ENCODE measurements at regions not wholly inside any gene's neighbourhood (a gene's known extent, or its start where the extent isn't known, plus 50 kb on each side); places are given as distances from the start of the nearest gene placed in this dataset.

DNA sequence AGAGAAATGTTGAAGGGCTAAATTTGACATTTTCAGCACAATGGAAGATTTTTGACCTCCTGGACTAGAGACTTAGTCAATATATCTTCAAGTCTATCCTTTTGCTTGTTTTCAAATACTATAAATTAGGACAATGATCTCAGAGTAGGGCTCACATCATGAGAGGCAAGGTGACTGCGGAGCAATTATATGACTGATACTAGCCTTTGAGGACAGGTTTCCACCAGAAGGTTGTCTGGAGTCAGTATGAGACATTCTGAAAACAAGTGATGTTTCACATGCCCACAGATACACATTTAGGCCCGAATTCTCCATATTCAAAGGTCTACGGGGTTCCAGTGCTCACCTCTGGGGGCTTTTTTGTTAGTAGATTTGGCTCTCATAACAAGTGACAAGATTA is 142.3 kb upstream of the SAMSN1 start (continued):
- TF ChIP-seq, protein P1, sequence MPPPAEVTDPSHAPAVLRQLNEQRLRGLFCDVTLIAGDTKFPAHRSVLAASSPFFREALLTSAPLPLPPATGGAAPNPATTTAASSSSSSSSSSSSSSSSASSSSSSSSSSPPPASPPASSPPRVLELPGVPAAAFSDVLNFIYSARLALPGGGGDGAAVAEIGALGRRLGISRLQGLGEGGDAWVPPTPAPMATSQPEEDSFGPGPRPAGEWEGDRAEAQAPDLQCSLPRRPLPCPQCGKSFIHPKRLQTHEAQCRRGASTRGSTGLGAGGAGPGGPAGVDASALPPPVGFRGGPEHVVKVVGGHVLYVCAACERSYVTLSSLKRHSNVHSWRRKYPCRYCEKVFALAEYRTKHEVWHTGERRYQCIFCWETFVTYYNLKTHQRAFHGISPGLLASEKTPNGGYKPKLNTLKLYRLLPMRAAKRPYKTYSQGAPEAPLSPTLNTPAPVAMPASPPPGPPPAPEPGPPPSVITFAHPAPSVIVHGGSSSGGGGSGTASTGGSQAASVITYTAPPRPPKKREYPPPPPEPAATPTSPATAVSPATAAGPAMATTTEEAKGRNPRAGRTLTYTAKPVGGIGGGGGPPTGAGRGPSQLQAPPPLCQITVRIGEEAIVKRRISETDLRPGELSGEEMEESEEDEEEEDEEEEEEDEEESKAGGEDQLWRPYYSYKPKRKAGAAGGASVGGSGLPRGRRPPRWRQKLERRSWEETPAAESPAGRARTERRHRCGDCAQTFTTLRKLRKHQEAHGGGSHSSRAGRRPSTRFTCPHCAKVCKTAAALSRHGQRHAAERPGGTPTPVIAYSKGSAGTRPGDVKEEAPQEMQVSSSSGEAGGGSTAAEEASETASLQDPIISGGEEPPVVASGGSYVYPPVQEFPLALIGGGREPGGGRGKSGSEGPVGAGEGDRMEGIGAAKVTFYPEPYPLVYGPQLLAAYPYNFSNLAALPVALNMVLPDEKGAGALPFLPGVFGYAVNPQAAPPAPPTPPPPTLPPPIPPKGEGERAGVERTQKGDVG (CRISPR knock-in tag; IDR thresholded peaks at IDR 0.05): no peak
- TF ChIP-seq, protein P2, sequence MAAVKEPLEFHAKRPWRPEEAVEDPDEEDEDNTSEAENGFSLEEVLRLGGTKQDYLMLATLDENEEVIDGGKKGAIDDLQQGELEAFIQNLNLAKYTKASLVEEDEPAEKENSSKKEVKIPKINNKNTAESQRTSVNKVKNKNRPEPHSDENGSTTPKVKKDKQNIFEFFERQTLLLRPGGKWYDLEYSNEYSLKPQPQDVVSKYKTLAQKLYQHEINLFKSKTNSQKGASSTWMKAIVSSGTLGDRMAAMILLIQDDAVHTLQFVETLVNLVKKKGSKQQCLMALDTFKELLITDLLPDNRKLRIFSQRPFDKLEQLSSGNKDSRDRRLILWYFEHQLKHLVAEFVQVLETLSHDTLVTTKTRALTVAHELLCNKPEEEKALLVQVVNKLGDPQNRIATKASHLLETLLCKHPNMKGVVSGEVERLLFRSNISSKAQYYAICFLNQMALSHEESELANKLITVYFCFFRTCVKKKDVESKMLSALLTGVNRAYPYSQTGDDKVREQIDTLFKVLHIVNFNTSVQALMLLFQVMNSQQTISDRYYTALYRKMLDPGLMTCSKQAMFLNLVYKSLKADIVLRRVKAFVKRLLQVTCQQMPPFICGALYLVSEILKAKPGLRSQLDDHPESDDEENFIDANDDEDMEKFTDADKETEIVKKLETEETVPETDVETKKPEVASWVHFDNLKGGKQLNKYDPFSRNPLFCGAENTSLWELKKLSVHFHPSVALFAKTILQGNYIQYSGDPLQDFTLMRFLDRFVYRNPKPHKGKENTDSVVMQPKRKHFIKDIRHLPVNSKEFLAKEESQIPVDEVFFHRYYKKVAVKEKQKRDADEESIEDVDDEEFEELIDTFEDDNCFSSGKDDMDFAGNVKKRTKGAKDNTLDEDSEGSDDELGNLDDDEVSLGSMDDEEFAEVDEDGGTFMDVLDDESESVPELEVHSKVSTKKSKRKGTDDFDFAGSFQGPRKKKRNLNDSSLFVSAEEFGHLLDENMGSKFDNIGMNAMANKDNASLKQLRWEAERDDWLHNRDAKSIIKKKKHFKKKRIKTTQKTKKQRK (IDR thresholded peaks at IDR 0.05; ENCODE audit: low read depth, low read length): no peak
- TF ChIP-seq ZNF274 (IDR thresholded peaks at IDR 0.05; ENCODE audit: insufficient read depth, insufficient read length): no peak
- no peak for TF ChIP-seq NFYA (IDR thresholded peaks at IDR 0.05; ENCODE audit: borderline replicate concordance, low read depth, low read length)
- TF ChIP-seq, protein P3, sequence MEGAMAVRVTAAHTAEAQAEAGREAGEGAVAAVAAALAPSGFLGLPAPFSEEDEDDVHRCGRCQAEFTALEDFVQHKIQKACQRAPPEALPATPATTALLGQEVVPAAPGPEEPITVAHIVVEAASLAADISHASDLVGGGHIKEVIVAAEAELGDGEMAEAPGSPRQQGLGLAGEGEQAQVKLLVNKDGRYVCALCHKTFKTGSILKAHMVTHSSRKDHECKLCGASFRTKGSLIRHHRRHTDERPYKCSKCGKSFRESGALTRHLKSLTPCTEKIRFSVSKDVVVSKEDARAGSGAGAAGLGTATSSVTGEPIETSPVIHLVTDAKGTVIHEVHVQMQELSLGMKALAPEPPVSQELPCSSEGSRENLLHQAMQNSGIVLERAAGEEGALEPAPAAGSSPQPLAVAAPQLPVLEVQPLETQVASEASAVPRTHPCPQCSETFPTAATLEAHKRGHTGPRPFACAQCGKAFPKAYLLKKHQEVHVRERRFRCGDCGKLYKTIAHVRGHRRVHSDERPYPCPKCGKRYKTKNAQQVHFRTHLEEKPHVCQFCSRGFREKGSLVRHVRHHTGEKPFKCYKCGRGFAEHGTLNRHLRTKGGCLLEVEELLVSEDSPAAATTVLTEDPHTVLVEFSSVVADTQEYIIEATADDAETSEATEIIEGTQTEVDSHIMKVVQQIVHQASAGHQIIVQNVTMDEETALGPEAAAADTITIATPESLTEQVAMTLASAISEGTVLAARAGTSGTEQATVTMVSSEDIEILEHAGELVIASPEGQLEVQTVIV (IDR thresholded peaks at IDR 0.05; ENCODE audit: borderline replicate concordance, partially characterized antibody): no peak
- TF ChIP-seq BMI1 (IDR thresholded peaks at IDR 0.05; ENCODE audit: borderline replicate concordance): no peak
- TF ChIP-seq RFX5 (IDR thresholded peaks at IDR 0.05; ENCODE audit: low read depth, low read length): no peak
- TF ChIP-seq, protein P4, sequence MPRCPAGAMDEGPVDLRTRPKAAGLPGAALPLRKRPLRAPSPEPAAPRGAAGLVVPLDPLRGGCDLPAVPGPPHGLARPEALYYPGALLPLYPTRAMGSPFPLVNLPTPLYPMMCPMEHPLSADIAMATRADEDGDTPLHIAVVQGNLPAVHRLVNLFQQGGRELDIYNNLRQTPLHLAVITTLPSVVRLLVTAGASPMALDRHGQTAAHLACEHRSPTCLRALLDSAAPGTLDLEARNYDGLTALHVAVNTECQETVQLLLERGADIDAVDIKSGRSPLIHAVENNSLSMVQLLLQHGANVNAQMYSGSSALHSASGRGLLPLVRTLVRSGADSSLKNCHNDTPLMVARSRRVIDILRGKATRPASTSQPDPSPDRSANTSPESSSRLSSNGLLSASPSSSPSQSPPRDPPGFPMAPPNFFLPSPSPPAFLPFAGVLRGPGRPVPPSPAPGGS (IDR thresholded peaks at IDR 0.05; ENCODE audit: borderline replicate concordance, insufficient read depth, low read depth, low read length, poor library complexity, severe bottlenecking): peak; percentile 61
- no peak for TF ChIP-seq PAX8 (IDR thresholded peaks at IDR 0.05)
- no peak for TF ChIP-seq MXI1 (IDR thresholded peaks at IDR 0.05; ENCODE audit: low read depth, low read length)
- TF ChIP-seq CHD4 (IDR thresholded peaks at IDR 0.05): no peak
- TF ChIP-seq POLR2AphosphoS2 (IDR thresholded peaks at IDR 0.05; ENCODE audit: low read depth, low read length): no peak
- no peak for TF ChIP-seq EGR1 (IDR thresholded peaks at IDR 0.05; ENCODE audit: borderline replicate concordance in 1 of 2, low read depth in 2 of 2, low read length in 2 of 2)
- peak; percentile 63 for TF ChIP-seq EED (IDR thresholded peaks at IDR 0.05; ENCODE audit: low read depth)
- TF ChIP-seq IRF4 (IDR thresholded peaks at IDR 0.05; ENCODE audit: low read depth, low read length): 0 out of 2 replicates have a peak, but pooled peaks have one; percentile 65
- TF ChIP-seq, protein P5, sequence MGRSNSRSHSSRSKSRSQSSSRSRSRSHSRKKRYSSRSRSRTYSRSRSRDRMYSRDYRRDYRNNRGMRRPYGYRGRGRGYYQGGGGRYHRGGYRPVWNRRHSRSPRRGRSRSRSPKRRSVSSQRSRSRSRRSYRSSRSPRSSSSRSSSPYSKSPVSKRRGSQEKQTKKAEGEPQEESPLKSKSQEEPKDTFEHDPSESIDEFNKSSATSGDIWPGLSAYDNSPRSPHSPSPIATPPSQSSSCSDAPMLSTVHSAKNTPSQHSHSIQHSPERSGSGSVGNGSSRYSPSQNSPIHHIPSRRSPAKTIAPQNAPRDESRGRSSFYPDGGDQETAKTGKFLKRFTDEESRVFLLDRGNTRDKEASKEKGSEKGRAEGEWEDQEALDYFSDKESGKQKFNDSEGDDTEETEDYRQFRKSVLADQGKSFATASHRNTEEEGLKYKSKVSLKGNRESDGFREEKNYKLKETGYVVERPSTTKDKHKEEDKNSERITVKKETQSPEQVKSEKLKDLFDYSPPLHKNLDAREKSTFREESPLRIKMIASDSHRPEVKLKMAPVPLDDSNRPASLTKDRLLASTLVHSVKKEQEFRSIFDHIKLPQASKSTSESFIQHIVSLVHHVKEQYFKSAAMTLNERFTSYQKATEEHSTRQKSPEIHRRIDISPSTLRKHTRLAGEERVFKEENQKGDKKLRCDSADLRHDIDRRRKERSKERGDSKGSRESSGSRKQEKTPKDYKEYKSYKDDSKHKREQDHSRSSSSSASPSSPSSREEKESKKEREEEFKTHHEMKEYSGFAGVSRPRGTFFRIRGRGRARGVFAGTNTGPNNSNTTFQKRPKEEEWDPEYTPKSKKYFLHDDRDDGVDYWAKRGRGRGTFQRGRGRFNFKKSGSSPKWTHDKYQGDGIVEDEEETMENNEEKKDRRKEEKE (IDR thresholded peaks at IDR 0.05): no peak
- no peak for TF ChIP-seq ASH2L (IDR thresholded peaks at IDR 0.05; ENCODE audit: borderline replicate concordance, low read depth)
